Omental fat pad (tissue), 3 donors: ENCODE measurements at regions not wholly inside any gene's neighbourhood (a gene's known extent, or its start where the extent isn't known, plus 50 kb on each side); places are given as distances from the start of the nearest gene placed in this dataset.

ENCODE experiments used
- ATAC-seq: fragments of 150-250 bp; one replicate; pipeline ENCODE4 v1.9.1; 2016; ENCODE audit warnings: mild to moderate bottlenecking, moderate library complexity; ENCODE audit not compliant: low FRiP score
- DNase-seq: peaks from one replicate; pipeline ENCODE4 v3.0.0-alpha.2; 2019; ENCODE audit warnings: low spot score
- TF ChIP-seq, protein P1 (sequence below), 3 donors: fragments of 450-650 bp; IDR thresholded peaks; one replicate each; pipeline ENCODE4 v1.5.1; 2016 to 2017; ENCODE audit warnings: antibody characterized with exemption in 3 of 3, mild to moderate bottlenecking in 3 of 3, moderate library complexity in 2 of 3

DNA sequence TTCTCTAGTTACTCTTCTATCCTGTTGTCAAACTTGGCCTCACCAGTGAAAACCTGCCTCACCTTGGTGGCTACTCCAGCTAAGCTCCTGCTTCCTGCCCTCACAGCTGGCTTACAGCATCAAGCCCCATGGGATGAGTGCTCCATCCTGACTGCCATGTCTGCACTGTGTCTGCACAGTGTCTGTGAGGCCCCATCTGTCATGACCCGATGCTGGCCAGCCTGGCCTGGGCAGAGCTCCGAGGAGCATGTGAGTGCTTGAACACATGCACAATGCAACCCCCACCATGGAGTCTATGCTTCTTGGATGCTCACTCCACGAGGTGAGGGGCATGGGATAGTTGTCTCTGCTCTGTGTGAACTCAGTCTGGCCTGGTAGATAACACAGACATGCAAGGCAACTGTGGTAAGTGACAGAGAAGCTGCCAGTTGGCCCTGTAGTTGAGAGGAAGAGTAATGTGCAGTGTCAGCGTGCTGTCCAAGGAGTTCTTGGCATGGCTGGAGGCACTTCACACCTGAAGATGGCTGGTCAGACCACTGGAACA lies 207.1 kb upstream of the ZNF32 start:
- TF ChIP-seq, protein P1, sequence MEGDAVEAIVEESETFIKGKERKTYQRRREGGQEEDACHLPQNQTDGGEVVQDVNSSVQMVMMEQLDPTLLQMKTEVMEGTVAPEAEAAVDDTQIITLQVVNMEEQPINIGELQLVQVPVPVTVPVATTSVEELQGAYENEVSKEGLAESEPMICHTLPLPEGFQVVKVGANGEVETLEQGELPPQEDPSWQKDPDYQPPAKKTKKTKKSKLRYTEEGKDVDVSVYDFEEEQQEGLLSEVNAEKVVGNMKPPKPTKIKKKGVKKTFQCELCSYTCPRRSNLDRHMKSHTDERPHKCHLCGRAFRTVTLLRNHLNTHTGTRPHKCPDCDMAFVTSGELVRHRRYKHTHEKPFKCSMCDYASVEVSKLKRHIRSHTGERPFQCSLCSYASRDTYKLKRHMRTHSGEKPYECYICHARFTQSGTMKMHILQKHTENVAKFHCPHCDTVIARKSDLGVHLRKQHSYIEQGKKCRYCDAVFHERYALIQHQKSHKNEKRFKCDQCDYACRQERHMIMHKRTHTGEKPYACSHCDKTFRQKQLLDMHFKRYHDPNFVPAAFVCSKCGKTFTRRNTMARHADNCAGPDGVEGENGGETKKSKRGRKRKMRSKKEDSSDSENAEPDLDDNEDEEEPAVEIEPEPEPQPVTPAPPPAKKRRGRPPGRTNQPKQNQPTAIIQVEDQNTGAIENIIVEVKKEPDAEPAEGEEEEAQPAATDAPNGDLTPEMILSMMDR (IDR thresholded peaks at IDR 0.05), result no peak
- ATAC-seq (no peak), DNase-seq (no peak)

DNA sequence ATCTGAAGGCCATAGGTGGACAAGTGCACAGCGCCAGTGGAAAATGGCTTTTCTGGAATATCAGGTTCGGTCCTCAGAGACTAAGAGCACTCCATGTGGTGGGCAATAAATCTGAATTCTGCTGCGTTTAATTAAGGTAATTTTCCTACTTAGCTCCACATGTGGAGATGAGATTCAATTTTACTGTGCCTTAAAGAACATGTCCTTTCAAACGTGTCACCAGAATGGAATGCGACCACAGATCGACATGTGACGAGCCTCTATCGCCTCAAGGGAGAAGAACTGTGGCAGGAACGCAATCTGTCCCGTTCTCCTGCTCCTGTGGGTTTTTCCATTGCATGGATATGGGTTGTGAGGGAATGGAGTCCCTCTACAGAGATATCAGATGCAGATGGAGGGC lies 205.3 kb upstream of the ZNF32 start:
- TF ChIP-seq, protein P1 (IDR thresholded peaks at IDR 0.05), result no peak
- no peak for DNase-seq
- no peak for ATAC-seq

DNA sequence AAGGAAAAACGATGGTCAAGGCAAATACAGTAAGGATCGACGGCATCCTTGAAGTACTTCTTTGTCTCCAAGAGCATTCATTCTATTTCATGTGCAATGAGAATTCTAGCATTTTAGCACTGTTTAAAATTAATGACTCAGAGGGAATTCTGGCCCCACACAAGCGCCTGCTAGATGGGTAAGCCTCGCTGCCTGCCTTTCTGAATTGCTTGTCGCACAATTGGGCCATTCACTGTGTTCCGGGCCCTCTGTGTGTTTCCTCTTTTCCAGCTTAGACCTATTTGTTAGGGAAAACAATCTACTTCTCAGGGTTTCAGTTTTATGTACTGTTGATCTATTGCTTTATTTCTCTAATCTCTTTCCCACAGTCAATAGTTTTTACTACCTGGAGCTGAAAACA lies 204.7 kb upstream of the ZNF32 start:
- DNase-seq (no peak), ATAC-seq (no peak)
- TF ChIP-seq, protein P1 (IDR thresholded peaks at IDR 0.05), result no peak

DNA sequence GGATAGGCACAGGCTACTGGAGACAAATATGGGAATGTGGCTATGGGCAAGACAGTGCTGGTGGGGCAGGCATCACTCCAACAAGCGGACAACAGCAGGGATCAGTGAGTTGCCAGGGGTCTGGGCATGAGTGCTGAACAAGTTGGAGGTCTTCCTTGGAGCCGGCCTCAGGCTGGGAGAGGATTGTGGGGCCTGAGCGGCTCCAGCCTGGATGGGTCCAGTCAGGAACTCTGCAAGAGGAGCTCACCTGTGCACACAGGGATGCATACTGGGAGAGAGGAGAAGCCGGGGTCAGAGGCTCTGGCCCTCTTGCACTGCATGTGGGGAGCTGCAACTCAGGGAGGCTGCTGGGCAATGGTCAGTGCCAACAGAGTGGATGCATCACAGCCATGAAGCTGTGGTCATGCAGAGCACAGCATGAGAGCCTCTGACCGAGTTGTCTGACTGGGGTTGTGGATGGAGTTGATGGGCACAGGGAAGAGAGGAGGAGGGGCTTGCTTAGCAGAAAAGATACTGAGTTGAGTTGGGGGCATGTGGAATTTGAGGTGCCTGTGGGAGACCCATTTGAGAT lies 204.0 kb upstream of the ZNF32 start:
- TF ChIP-seq, protein P1 (IDR thresholded peaks at IDR 0.05), result no peak
- no peak for DNase-seq

DNA sequence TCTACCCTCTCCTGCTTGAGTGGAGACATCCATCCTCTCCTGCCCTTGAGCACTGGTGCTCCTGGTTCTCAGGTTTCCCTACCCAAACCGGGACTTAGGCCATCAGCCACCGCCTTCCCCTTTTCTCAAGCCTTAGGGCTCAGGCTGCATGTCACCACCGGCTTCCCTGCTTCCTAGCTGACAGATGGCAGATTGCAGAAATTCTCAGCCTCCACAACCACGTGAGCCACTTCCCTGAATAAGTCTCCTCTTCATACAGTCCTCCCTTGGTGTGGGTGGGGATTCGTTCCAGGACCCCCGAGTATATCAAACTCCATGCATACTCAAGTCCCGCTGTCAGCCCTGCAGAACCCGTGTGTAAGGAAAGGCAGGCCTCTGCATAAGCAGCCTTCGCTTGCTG lies 203.5 kb upstream of the ZNF32 start:
- DNase-seq (no peak), ATAC-seq (no peak)
- TF ChIP-seq, protein P1 (IDR thresholded peaks at IDR 0.05), result no peak

More for the DNA sequence above, 204.0 kb upstream of the ZNF32 start:
- no peak for ATAC-seq

DNA sequence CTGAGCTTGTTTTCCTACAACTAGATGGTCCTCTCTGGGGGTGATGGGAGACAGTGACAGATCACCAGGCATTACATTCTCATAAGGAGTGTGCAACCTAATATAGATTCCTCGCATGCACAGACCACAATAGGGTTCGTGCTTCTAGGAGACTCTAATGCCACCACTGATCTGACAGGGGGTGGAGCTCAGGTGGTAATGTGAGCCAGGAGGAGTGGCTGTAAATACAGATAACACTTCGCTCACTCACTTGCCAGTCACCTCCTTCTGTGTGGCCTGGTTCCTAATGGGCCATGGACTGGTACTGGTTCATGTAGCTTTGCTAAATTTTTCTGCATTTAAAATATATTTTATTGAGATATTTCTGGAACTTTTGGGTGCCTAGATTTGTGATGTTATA lies 202.3 kb upstream of the ZNF32 start:
- DNase-seq (no peak), ATAC-seq (no peak)
- TF ChIP-seq, protein P1 (IDR thresholded peaks at IDR 0.05), result no peak

DNA sequence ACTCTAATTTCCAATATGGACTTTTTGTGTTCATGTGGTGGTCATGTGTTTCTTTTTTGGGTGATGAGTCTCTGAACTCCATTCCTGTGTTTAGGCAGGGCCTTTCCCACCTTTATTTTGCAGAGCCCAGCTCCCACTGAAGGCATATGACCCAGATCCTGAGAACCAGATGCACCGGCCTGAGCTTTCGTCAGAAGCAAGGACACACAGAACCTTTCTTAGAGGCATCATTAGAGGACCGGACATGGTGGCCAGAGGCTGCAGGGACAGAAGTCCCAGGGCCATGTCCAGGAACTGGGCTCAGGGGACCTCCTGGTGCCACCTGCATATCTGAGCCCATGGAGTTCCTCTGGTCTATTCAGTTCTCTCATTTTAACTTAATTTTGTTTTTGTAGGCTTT lies 200.9 kb upstream of the ZNF32 start:
- TF ChIP-seq, protein P1 (IDR thresholded peaks at IDR 0.05), result no peak
- ATAC-seq (no peak), DNase-seq (no peak)
